Mononuclear cell (primary cell): ENCODE measurements at regions not wholly inside any gene's neighbourhood (a gene's known extent, or its start where the extent isn't known, plus 50 kb on each side); places are given as distances from the start of the nearest gene placed in this dataset.

ENCODE experiments used
- H3K27me3 ChIP-seq: 2 replicates; pipeline ENCODE4 v1.6.0; 2011; ENCODE audit warnings: low read length, control low read depth; ENCODE audit not compliant: insufficient read depth
- H3K4me1 ChIP-seq: 2 replicates; pipeline ENCODE4 v1.5.1; 2011; ENCODE audit warnings: mild to moderate bottlenecking, low read length, control low read depth; ENCODE audit not compliant: insufficient read depth
- H3K4me3 ChIP-seq: 2 replicates; pipeline ENCODE4 v1.5.1; 2011; ENCODE audit warnings: mild to moderate bottlenecking, low read length, moderate library complexity
- H3K9me3 ChIP-seq: 2 replicates; pipeline ENCODE4 v1.5.1; 2011; ENCODE audit warnings: low read depth, mild to moderate bottlenecking, control low read depth, low read length

GRCh38 chr3:193897288-193897687, 238.7 kb upstream of the HES1 start:
- Histone ChIP-seq H3K27me3 (no peaks in the 10 kb centered on the region), H3K4me3 (no peak overlapping the region), H3K4me1 (no peaks in the 10 kb centered on the region), H3K9me3 (no peaks in the 10 kb centered on the region)

GRCh38 chr3:193897731-193898180, 238.2 kb upstream of the HES1 start:
- H3K4me3 ChIP-seq = no peak overlapping the region
- no peaks in the 10 kb centered on the region for H3K9me3 ChIP-seq
- H3K4me1 ChIP-seq = no peaks in the 10 kb centered on the region
- H3K27me3 ChIP-seq = no peaks in the 10 kb centered on the region

GRCh38 chr3:193899001-193899400, 236.9 kb upstream of the HES1 start:
- no peaks in the 10 kb centered on the region for H3K27me3 ChIP-seq
- no peaks in the 10 kb centered on the region for H3K4me1 ChIP-seq
- no peaks in the 10 kb centered on the region for H3K9me3 ChIP-seq
- H3K4me3 ChIP-seq = no peak overlapping the region

DNA sequence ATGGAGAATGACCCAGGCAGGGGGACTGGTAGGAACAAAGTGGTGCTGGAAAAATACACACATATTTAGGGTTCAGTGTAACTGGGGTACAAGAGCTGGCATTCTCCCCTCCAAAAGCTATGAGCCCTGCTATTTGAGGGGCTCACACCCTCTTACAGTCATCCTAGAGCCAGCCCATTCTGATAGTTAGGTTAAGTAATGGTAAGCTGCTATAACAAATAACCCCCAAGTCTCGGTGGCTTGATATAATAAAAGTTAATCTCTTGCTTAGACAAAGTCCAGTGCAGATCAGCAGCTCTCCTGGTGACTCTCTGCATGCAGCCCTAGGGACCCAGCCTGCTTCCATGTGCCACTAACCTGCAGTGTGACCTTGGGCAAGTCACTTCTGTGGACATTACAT, 234.9 kb upstream of the HES1 start:
- Histone ChIP-seq H3K4me1 (no peaks in the 10 kb centered on the region), H3K9me3 (no peaks in the 10 kb centered on the region), H3K4me3 (no peak overlapping the region), H3K27me3 (no peaks in the 10 kb centered on the region)

DNA sequence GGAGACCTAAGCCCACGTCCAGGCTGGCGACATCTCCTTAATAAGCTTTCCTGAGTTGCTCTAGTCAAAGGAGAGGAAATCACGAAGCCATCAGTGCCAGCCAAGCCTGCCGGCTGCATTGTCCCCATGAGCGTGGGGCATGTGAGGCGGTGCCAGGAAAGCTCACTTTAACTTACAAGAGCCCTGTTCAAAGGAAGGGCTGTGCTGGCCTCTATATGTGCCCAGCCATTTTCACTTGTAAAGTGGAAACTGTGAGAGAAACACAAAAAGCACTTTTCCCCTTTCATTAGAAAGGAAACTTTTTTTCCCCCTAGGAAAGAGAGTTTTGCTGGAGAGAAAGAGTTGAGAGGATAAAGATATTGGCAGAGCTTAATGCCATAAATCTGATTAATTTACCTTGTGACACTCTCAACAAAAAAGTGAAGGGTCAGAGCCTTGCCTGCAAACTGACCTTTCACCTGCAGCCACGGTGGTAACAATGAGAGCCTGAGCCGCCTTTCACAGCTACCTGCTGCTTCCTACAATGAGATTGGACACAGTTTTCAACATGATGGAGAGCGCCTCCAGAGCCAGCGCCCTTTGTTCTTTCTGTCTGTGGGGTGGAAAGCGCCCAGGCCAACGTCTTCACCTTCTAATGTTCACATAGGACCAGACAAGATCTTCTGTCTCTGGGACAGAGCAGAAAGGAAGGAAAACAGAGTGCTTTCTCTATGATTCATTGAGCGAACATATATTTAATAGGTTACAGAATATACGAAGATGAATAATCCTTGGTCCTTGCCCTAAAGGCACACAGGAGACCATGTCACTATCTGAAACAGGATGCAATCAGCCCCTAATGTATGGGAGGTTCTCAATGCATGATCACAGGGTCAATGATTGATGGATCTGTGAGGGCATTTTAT, 233.1 kb upstream of the HES1 start:
- Histone ChIP-seq H3K4me3 (no peak overlapping the region), H3K4me1 (no peaks in the 10 kb centered on the region), H3K27me3 (no peaks in the 10 kb centered on the region), H3K9me3 (no peaks in the 10 kb centered on the region)

DNA sequence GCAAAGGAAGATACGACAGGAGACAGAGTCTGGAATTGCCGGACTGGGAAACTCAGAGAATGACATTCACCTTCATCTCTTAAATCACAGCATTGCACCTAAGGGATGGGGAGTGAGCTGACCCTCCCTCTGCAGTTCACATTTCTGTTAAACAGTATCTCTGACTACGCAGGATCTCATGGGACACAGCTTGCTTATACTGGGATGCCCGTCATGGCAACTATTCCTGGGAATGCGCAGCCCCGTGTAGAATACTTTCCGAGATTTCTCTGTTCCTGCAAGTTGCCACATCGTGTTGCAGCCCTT, 232.5 kb upstream of the HES1 start:
- Histone ChIP-seq H3K4me1 (no peaks in the 10 kb centered on the region), H3K9me3 (no peaks in the 10 kb centered on the region), H3K27me3 (no peaks in the 10 kb centered on the region), H3K4me3 (no peak overlapping the region)

DNA sequence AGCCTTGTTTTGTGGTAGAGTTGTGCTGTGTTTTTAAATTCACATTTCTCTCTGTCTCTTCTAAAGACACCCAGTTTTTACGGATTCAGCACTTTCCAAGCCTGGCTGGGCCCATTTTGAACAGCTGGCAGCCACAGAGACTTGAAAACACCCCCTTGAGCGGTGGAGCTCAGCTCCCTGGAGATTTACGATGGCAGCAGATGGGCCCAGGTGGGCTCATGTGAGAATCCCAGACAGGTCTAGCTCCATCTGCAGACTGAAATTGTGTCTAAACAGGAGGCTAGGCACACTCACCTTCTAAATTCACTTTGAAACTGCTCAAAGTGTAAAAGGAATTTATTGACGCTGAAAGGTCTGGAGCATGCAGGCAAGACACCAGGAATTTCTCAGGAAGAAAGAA, 232.0 kb upstream of the HES1 start:
- no peaks in the 10 kb centered on the region for H3K4me1 ChIP-seq
- H3K27me3 ChIP-seq = no peaks in the 10 kb centered on the region
- no peak overlapping the region for H3K4me3 ChIP-seq
- no peaks in the 10 kb centered on the region for H3K9me3 ChIP-seq

DNA sequence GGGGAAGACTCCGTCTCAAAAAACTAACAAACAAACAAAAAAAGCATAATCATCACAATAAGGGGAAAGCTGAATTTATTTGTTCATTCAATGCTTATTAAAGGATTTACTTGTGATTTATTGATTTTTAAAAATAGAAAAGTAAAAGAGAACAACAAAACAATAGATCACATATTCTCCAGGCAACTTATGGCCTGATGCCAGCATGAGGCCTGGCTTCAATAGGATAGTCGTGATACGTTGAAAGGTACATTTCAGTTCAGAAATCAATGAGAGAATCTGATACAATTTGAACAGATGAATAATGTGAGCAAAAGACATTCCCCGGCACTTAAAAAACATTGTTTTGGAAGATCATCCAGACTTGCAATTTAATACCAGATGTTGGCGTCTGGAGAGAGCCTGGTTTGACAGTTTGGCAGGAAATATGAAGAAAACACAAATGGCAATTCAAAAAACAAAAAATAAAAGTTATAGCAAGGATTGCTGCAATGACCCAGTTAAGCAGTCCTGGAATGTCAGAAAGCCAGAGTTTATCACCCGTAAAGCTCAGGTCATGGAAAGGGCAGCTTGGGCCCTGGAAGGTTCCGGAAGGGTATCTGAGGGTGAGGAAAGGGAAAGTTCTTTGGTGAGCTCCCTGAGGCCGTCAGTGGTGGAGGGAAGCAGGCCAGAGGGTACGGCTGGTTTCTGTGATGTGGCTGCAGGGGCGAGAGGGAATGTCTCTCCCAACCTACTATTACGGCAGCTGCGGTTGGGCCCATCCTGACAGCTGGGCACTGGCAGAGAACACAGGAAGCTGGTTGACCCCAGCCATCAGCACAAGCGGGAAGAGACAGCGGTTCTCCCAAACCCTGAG, 230.2 kb upstream of the HES1 start:
- Histone ChIP-seq H3K27me3 (no peaks in the 10 kb centered on the region), H3K9me3 (no peaks in the 10 kb centered on the region), H3K4me3 (no peak overlapping the region), H3K4me1 (peaks cover 2% of the 10 kb centered on the region)

DNA sequence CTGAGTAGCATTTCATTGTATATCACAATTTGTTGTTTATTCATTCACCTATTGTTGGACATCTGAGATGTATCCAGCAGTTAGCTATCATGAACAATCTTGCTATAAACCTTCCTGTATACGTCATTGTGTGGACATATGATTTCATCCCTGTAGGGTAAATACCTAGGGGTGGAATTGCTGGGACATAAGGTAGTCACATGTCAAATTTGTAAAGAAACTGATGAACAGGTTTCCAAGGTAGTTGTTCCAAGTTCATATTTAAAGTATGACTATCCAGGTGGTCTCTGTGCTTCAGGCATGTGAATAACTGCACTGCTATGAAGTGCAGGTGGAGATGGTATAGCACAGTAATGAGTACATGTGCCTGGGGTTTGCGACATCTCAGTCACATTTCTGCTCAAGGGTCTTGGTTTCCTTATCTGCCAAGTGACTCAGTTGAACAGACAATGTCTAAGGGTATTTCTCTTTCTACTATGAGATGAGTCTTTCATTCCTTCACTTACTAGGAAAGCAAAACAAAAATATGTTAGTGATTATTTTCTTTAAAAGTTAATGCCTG, 229.0 kb upstream of the HES1 start:
- Histone ChIP-seq H3K4me1 (peaks cover 14% of the 10 kb centered on the region), H3K9me3 (no peaks in the 10 kb centered on the region), H3K4me3 (no peak overlapping the region), H3K27me3 (no peaks in the 10 kb centered on the region)

- no peak overlapping the region for H3K4me3 ChIP-seq
- H3K4me1 ChIP-seq = peaks cover 14% of the 10 kb centered on the region
- no peaks in the 10 kb centered on the region for H3K27me3 ChIP-seq
- H3K9me3 ChIP-seq = no peaks in the 10 kb centered on the region
Observed at GRCh38 chr3:193908181-193908744, 227.7 kb upstream of the HES1 start.

- Histone ChIP-seq H3K27me3 (no peaks in the 10 kb centered on the region), H3K9me3 (no peaks in the 10 kb centered on the region), H3K4me3 (no peak overlapping the region), H3K4me1 (peaks cover 14% of the 10 kb centered on the region)
Observed at GRCh38 chr3:193909387-193909786, 226.6 kb upstream of the HES1 start.

- Histone ChIP-seq H3K9me3 (no peaks in the 10 kb centered on the region), H3K27me3 (no peaks in the 10 kb centered on the region), H3K4me3 (no peak overlapping the region), H3K4me1 (peaks cover 14% of the 10 kb centered on the region)
Observed at GRCh38 chr3:193910310-193910709, 225.6 kb upstream of the HES1 start.

GRCh38 chr3:193910886-193911738, 224.8 kb upstream of the HES1 start:
- H3K4me3 ChIP-seq = no peak overlapping the region
- no peaks in the 10 kb centered on the region for H3K27me3 ChIP-seq
- H3K4me1 ChIP-seq = peaks cover 14% of the 10 kb centered on the region
- no peaks in the 10 kb centered on the region for H3K9me3 ChIP-seq

GRCh38 chr3:193911784-193912340, 224.1 kb upstream of the HES1 start:
- Histone ChIP-seq H3K27me3 (no peaks in the 10 kb centered on the region), H3K9me3 (no peaks in the 10 kb centered on the region), H3K4me3 (no peak overlapping the region), H3K4me1 (peaks cover 14% of the 10 kb centered on the region)
